SK-N-SH (cell line): ENCODE measurements at regions not wholly inside any gene's neighbourhood (a gene's known extent, or its start where the extent isn't known, plus 50 kb on each side); places are given as distances from the start of the nearest gene placed in this dataset.

ENCODE experiments used
- CTCF ChIP-seq: fragments of 200-600 bp; sonication (generic); IDR thresholded peaks from 2 replicates; pipeline ENCODE4 v1.6.1; 2017; ENCODE audit warnings: antibody characterized with exemption, mild to moderate bottlenecking, moderate library complexity
- ELF1 ChIP-seq: IDR thresholded peaks from 2 replicates; pipeline ENCODE4 v1.4.0; 2012
- MEF2A ChIP-seq: IDR thresholded peaks from 2 replicates; pipeline ENCODE4 v1.4.0; 2012; ENCODE audit warnings: low read depth, borderline replicate concordance
- POLR2AphosphoS5 ChIP-seq: IDR thresholded peaks from 2 replicates; pipeline ENCODE4 v1.6.1; 2012; ENCODE audit warnings: low read depth, low read length
- REST ChIP-seq: IDR thresholded peaks from 2 replicates; pipeline ENCODE4 v1.6.1; 2012; ENCODE audit warnings: mild to moderate bottlenecking, low read depth, low read length, moderate library complexity
- SIN3A ChIP-seq: IDR thresholded peaks from 2 replicates; pipeline ENCODE4 v1.6.1; 2012; ENCODE audit warnings: low read depth, mild to moderate bottlenecking, low read length, moderate library complexity, borderline replicate concordance
- TAF1 ChIP-seq: IDR thresholded peaks from 2 replicates; pipeline ENCODE4 v1.6.1; 2012; ENCODE audit warnings: low read depth, mild to moderate bottlenecking, low read length, moderate library complexity, borderline replicate concordance
- TEAD4 ChIP-seq: IDR thresholded peaks from 2 replicates; pipeline ENCODE4 v1.4.0; 2012; ENCODE audit warnings: mild to moderate bottlenecking, borderline replicate concordance; ENCODE audit not compliant: insufficient read depth
- YY1 ChIP-seq: IDR thresholded peaks from 2 replicates; pipeline ENCODE4 v1.4.0; 2012; ENCODE audit warnings: low read depth, mild to moderate bottlenecking

GRCh38 chr6:71486461-71486860, 197.8 kb downstream of the OGFRL1 start:
- TF ChIP-seq YY1 (no peak), TEAD4 (no peak), CTCF (no peak), REST (no peak), TAF1 (no peak), MEF2A (peak; percentile 41; the same call in 1 of the 2 replicates), SIN3A (no peak), ELF1 (no peak), POLR2AphosphoS5 (no peak)
